ENCODE measurements at regions not wholly inside any gene's neighbourhood (a gene's known extent, or its start where the extent isn't known, plus 50 kb on each side); places are given as distances from the start of the nearest gene placed in this dataset.

DNA sequence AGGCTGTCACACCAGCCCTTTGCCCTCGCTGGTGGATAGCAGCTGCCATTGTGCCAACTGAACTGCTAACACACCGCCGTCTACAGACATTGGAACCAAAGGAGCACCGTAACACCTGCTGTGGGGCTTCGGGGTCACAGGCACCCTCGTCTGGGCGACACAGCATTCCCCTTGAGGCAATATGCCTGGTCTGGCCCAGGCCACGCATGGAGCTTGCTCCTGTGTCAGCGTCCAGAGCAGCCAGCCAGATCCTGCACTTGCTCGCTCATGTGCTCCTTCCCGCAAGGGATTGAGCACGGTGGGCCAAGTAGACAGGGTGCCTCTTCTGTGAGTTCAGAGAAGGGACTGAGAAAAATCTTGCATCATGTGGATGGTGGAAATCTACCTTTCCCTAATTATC is 314.6 kb upstream of the PLD5 start:
- BruUV-seq (replicated peaks) = no TSS peak
- H4K20me1 ChIP-seq (ENCODE audit: insufficient read depth) = no peaks in the 10 kb centered on the region
- DNase-seq (ENCODE audit: low read depth, low spot score) (no peak), ATAC-seq (no peak)
- H3K27ac ChIP-seq (ENCODE audit: low read depth, low read length) = no peak overlapping the region
- CTCF ChIA-PET = no interaction called here
- H3K4me3 ChIP-seq (replicated peaks in 1 of 2; ENCODE audit: low read depth in 1 of 2, low read length in 2 of 2) = no peak overlapping the region
- H3K79me2 ChIP-seq (ENCODE audit: insufficient read depth, low read length) = no peaks in the 10 kb centered on the region
- no peak overlapping the region for H3K9ac ChIP-seq (ENCODE audit: low read length)
- no peaks in the 10 kb centered on the region for H3K4me1 ChIP-seq (ENCODE audit: control insufficient read depth in 1 of 2, insufficient read depth in 2 of 2, low read length in 2 of 2)
- POLR2A ChIA-PET = no interaction called here
- H2AFZ ChIP-seq (ENCODE audit: low read depth, low read length, poor library complexity, severe bottlenecking) = no peak overlapping the region
- H3K27me3 ChIP-seq (ENCODE audit: insufficient read depth, low read length) = no peaks in the 10 kb centered on the region
- intact Hi-C loops (cut with micrococcal nuclease) = no loop called here
- H3K4me2 ChIP-seq (ENCODE audit: low read length) = no peak overlapping the region
- no peaks in the 10 kb centered on the region for H3K36me3 ChIP-seq (ENCODE audit: control insufficient read depth in 1 of 2, insufficient read depth in 2 of 2, low read length in 2 of 2)
- TF ChIP-seq JUND (IDR thresholded peaks at IDR 0.05) (no peak), ZFX (IDR thresholded peaks at IDR 0.05) (no peak), ATF3 (IDR thresholded peaks at IDR 0.05) (no peak), SIN3A (IDR thresholded peaks at IDR 0.05; ENCODE audit: low read depth) (no peak), POLR2AphosphoS5 (IDR thresholded peaks at IDR 0.05; ENCODE audit: low read depth, low read length) (no peak), MAX (IDR thresholded peaks at IDR 0.05) (no peak), EZH2 (IDR thresholded peaks at IDR 0.05) (no peak), ELF1 (IDR thresholded peaks at IDR 0.05; ENCODE audit: borderline replicate concordance, low read depth) (no peak), CEBPB (IDR thresholded peaks at IDR 0.05; ENCODE audit: low read depth) (no peak), ZNF274 (IDR thresholded peaks at IDR 0.05; ENCODE audit: low read depth, low read length) (no peak), RAD21 (IDR thresholded peaks at IDR 0.05; ENCODE audit: low read depth) (no peak), EZH2phosphoT487 (IDR thresholded peaks at IDR 0.05; ENCODE audit: borderline replicate concordance) (no peak), POLR2A (IDR thresholded peaks at IDR 0.05; ENCODE audit: borderline replicate concordance, extremely low read depth, insufficient read depth, insufficient read length) (no peak), SRF (IDR thresholded peaks at IDR 0.05; ENCODE audit: low read depth) (no peak), EGR1 (IDR thresholded peaks at IDR 0.05; ENCODE audit: low read depth) (no peak)
- TF ChIP-seq, protein P1, sequence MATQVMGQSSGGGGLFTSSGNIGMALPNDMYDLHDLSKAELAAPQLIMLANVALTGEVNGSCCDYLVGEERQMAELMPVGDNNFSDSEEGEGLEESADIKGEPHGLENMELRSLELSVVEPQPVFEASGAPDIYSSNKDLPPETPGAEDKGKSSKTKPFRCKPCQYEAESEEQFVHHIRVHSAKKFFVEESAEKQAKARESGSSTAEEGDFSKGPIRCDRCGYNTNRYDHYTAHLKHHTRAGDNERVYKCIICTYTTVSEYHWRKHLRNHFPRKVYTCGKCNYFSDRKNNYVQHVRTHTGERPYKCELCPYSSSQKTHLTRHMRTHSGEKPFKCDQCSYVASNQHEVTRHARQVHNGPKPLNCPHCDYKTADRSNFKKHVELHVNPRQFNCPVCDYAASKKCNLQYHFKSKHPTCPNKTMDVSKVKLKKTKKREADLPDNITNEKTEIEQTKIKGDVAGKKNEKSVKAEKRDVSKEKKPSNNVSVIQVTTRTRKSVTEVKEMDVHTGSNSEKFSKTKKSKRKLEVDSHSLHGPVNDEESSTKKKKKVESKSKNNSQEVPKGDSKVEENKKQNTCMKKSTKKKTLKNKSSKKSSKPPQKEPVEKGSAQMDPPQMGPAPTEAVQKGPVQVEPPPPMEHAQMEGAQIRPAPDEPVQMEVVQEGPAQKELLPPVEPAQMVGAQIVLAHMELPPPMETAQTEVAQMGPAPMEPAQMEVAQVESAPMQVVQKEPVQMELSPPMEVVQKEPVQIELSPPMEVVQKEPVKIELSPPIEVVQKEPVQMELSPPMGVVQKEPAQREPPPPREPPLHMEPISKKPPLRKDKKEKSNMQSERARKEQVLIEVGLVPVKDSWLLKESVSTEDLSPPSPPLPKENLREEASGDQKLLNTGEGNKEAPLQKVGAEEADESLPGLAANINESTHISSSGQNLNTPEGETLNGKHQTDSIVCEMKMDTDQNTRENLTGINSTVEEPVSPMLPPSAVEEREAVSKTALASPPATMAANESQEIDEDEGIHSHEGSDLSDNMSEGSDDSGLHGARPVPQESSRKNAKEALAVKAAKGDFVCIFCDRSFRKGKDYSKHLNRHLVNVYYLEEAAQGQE (IDR thresholded peaks at IDR 0.05; ENCODE audit: low read depth) = no peak
- TF ChIP-seq, protein P2, sequence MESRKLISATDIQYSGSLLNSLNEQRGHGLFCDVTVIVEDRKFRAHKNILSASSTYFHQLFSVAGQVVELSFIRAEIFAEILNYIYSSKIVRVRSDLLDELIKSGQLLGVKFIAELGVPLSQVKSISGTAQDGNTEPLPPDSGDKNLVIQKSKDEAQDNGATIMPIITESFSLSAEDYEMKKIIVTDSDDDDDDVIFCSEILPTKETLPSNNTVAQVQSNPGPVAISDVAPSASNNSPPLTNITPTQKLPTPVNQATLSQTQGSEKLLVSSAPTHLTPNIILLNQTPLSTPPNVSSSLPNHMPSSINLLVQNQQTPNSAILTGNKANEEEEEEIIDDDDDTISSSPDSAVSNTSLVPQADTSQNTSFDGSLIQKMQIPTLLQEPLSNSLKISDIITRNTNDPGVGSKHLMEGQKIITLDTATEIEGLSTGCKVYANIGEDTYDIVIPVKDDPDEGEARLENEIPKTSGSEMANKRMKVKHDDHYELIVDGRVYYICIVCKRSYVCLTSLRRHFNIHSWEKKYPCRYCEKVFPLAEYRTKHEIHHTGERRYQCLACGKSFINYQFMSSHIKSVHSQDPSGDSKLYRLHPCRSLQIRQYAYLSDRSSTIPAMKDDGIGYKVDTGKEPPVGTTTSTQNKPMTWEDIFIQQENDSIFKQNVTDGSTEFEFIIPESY (IDR thresholded peaks at IDR 0.05; ENCODE audit: extremely low read depth, insufficient replicate concordance, low read length) = no peak
- RAD21 ChIA-PET (ENCODE audit: low non-redundant PET in 1 of 2, low total read pairs in 2 of 2, uncharacterized antibody in 2 of 2, unreplicated experiment in 2 of 2) = no interaction called here
- H3K9me3 ChIP-seq (ENCODE audit: control insufficient read depth in 1 of 2, insufficient read depth in 1 of 2, low read depth in 1 of 2, low read length in 2 of 2) = no peaks in the 10 kb centered on the region
- H3K9me2 ChIP-seq (ENCODE audit: insufficient read depth) = no peaks in the 10 kb centered on the region
